Erythroblast (primary cell): ENCODE measurements at regions not wholly inside any gene's neighbourhood (a gene's known extent, or its start where the extent isn't known, plus 50 kb on each side); places are given as distances from the start of the nearest gene placed in this dataset.

Experiments used
- GATA1 ChIP-seq: IDR thresholded peaks from 2 replicates; pipeline ENCODE4 v1.6.1; 2011; ENCODE audit warnings: low read depth, mild to moderate bottlenecking, control low read depth, low read length, moderate library complexity
- POLR2A ChIP-seq: IDR thresholded peaks from 2 replicates; pipeline ENCODE4 v1.6.1; 2011; ENCODE audit warnings: mild to moderate bottlenecking, low read length

DNA sequence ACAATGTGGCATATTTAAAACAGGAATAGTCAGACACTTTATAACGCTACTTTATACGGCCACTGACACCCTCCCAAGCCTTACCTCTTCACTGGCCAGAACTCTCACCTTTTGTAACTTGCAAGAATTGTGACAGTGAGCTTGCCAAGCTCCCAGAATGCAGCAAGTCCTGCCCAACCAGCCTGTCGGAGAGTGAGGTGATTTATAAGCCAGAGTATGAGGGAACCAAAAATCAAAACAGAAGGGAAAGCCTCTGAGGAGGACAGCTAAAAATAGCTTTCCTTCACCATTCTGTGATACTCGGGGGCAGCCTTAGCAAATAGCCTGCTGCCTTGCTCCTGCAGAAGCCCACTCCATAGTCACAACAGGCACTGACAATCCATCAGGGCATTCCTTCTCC is 229.7 kb downstream of the FAM76B start:
- TF ChIP-seq POLR2A (no peak), GATA1 (no peak)
